ENCODE measurements at regions not wholly inside any gene's neighbourhood (a gene's known extent, or its start where the extent isn't known, plus 50 kb on each side); places are given as distances from the start of the nearest gene placed in this dataset.

DNA sequence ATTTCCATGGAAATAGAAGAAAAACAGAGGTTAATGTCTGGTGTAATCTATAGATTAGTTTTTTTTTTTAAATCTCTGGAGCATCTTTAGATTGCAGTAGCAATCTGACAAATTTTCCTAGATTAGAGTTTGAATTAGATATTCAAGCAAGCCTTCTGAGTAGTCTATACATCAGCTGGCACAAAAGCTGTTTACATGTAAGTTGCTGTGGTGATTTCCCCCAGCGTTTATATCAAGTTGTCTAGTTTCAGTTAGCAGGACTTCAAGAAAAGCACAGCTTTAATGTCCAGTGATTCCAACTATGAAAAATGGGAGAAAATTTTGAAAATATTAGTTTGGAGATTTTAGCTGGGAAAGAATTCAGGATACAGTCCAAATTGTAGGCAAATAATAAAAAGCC, 605.0 kb upstream of the USP15 start:
- TF ChIP-seq, protein P1, sequence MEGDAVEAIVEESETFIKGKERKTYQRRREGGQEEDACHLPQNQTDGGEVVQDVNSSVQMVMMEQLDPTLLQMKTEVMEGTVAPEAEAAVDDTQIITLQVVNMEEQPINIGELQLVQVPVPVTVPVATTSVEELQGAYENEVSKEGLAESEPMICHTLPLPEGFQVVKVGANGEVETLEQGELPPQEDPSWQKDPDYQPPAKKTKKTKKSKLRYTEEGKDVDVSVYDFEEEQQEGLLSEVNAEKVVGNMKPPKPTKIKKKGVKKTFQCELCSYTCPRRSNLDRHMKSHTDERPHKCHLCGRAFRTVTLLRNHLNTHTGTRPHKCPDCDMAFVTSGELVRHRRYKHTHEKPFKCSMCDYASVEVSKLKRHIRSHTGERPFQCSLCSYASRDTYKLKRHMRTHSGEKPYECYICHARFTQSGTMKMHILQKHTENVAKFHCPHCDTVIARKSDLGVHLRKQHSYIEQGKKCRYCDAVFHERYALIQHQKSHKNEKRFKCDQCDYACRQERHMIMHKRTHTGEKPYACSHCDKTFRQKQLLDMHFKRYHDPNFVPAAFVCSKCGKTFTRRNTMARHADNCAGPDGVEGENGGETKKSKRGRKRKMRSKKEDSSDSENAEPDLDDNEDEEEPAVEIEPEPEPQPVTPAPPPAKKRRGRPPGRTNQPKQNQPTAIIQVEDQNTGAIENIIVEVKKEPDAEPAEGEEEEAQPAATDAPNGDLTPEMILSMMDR (IDR thresholded peaks at IDR 0.05), result no peak
- TF ChIP-seq EP300 (IDR thresholded peaks at IDR 0.05) (no peak), POLR2A (IDR thresholded peaks at IDR 0.05) (no peak)
